Glutamatergic neuron (in vitro differentiated cells): ENCODE measurements at regions not wholly inside any gene's neighbourhood (a gene's known extent, or its start where the extent isn't known, plus 50 kb on each side); places are given as distances from the start of the nearest gene placed in this dataset.
"Not testable (repeated sequence)": the region's sequence is repeated elsewhere in the genome, so short reads cannot be mapped to it uniquely, and the experiment has no call there.

Experiments
- DNase-seq: peaks from one replicate; pipeline ENCODE4 v3.0.0; 2022
- H3K27ac Mint-ChIP-seq: one replicate; pipeline ENCODE4 v1.8.0; 2020; ENCODE audit warnings: mild to moderate bottlenecking, mixed read lengths, inconsistent platforms; ENCODE audit not compliant: unreplicated experiment
- H3K27me3 Mint-ChIP-seq: one replicate; pipeline ENCODE4 v1.8.0; 2020; ENCODE audit warnings: mild to moderate bottlenecking, moderate library complexity, mixed read lengths, inconsistent platforms; ENCODE audit not compliant: unreplicated experiment
- H3K36me3 Mint-ChIP-seq: one replicate; pipeline ENCODE4 v1.8.0; 2020; ENCODE audit warnings: mild to moderate bottlenecking, mixed read lengths, inconsistent platforms; ENCODE audit not compliant: unreplicated experiment
- H3K4me1 Mint-ChIP-seq: one replicate; pipeline ENCODE4 v1.8.0; 2020; ENCODE audit warnings: mild to moderate bottlenecking, low read depth, mixed read lengths, inconsistent platforms; ENCODE audit not compliant: unreplicated experiment
- H3K4me3 Mint-ChIP-seq: one replicate; pipeline ENCODE4 v1.8.0; 2020; ENCODE audit warnings: mild to moderate bottlenecking, mixed read lengths, inconsistent platforms; ENCODE audit not compliant: unreplicated experiment
- H3K9me3 Mint-ChIP-seq: one replicate; pipeline ENCODE4 v1.8.0; 2020; ENCODE audit warnings: mild to moderate bottlenecking, moderate library complexity, mixed read lengths, inconsistent platforms; ENCODE audit not compliant: unreplicated experiment
- TF ChIP-seq, protein P1 (sequence below): fragments of 200-600 bp; sonication (generic); IDR thresholded peaks from one replicate; pipeline ENCODE4 v1.5.0; 2021; ENCODE audit not compliant: partially characterized antibody, unreplicated experiment

DNA sequence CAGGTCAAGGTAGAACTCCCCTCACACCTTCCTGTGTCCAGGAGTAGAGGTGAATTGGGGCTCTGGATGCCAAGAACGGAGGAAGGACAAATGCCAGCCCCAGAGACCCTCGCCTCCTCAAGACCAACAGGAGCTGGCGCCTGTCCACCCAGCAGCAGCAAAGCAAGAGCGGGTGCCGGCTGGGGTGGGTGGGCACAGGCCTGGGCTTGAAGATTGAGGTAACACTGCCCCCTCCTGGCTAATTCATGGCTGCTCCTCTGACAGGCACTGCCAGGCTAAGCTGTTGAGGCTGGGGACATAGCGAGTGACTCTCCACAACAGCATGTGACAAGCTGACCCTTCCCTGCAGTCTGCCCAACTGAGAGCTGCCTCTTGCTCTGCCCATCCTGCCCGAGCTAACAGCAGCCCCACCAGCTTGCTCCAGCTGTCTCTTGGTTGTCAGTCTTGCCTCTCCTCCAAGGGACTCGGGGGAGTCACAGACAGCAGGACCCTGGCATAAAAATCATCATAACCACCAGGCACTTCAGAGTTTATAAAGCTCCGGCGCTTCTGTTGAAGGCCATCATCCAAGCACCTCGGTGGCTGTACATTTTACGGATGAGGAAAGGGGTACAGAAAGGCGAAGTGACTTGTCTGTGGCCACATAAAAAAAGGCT, 202.3 kb downstream of the TBC1D2B start:
- peaks cover 11% of the 10 kb centered on the region for H3K9me3 Mint-ChIP-seq
- TF ChIP-seq, protein P1, sequence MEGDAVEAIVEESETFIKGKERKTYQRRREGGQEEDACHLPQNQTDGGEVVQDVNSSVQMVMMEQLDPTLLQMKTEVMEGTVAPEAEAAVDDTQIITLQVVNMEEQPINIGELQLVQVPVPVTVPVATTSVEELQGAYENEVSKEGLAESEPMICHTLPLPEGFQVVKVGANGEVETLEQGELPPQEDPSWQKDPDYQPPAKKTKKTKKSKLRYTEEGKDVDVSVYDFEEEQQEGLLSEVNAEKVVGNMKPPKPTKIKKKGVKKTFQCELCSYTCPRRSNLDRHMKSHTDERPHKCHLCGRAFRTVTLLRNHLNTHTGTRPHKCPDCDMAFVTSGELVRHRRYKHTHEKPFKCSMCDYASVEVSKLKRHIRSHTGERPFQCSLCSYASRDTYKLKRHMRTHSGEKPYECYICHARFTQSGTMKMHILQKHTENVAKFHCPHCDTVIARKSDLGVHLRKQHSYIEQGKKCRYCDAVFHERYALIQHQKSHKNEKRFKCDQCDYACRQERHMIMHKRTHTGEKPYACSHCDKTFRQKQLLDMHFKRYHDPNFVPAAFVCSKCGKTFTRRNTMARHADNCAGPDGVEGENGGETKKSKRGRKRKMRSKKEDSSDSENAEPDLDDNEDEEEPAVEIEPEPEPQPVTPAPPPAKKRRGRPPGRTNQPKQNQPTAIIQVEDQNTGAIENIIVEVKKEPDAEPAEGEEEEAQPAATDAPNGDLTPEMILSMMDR = peak; percentile 70
- H3K4me3 Mint-ChIP-seq, H3K36me3 Mint-ChIP-seq, H3K27me3 Mint-ChIP-seq: not testable (repeated sequence)
- peak; percentile 83 for DNase-seq
- H3K4me1 Mint-ChIP-seq = peaks cover 21% of the 10 kb centered on the region
- H3K27ac Mint-ChIP-seq = peak overlapping the region; percentile 52

DNA sequence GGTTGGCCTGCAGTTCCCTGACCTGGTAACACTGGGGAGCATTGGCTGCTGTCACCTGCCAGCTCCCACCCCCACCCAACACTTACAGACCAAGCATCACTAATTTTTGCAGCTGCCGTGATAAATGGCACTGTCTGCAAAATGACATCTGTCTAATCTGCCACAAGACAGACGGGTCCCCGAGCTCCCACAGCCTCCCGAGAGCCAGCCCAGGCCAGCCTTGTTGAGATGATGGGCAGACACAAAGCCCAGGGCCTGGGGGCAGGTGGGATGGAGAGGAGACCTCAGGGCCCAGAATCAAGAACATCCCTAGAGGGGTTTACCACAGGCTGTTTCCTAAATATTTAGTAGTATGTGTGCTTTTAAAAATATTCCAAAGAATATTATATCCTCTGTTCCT, 203.4 kb downstream of the TBC1D2B start:
- Mint-ChIP-seq H3K36me3 (no peaks in the 10 kb centered on the region), H3K9me3 (peaks cover 11% of the 10 kb centered on the region), H3K4me1 (peaks cover 20% of the 10 kb centered on the region), H3K27me3 (peaks cover 6% of the 10 kb centered on the region), H3K27ac (peak overlapping the region; percentile 80), H3K4me3 (peak overlapping the region; percentile 52)
- TF ChIP-seq, protein P1 = no peak
- peak; percentile 65 for DNase-seq

DNA sequence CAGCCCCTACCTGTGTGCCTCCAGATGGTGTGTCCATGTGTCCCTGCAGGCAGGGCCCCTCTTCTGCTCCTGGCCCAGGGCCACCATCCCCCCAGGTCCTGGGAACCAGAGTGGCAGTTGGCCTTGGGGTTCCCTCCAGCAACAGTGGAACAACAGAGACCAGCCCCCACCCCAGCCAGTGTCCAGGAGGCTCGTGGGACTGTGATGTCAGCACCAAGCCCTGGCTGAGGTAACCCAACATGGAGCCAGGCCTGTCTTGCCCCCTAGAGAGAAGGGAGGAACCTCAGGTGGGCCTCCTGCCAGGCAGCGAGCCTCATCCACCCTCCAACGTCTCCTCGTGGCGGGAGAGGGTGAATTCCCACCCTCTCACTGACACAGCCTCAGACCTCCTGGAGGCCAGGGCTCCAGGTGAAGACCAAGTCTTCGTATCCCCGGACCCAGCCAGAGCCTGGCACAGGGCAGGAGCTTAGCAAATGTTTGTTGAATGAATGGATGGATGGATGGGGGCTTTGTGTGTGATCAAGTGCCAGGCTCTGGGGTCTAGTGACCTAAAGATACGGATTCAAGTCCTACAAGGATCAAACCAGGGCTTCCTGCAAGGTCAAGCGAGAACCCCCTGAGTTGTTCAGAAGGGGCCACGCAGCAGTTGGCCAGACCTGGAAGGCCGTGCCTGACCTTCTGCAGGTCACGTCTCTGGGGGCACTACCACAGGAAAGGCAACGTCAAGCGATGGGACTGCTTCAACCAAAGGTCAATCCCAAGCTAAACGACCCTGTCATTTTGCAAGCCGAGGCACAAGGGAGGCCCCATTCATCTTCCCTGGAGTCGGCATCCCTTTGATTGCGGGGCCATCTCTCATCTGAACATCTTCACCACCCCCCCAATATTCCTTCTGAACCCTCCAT, 204.7 kb downstream of the TBC1D2B start:
- H3K4me1 Mint-ChIP-seq = peaks cover 20% of the 10 kb centered on the region
- not testable (repeated sequence) for H3K27ac Mint-ChIP-seq, H3K27me3 Mint-ChIP-seq, DNase-seq, H3K36me3 Mint-ChIP-seq, H3K4me3 Mint-ChIP-seq
- peaks cover 11% of the 10 kb centered on the region for H3K9me3 Mint-ChIP-seq

DNA sequence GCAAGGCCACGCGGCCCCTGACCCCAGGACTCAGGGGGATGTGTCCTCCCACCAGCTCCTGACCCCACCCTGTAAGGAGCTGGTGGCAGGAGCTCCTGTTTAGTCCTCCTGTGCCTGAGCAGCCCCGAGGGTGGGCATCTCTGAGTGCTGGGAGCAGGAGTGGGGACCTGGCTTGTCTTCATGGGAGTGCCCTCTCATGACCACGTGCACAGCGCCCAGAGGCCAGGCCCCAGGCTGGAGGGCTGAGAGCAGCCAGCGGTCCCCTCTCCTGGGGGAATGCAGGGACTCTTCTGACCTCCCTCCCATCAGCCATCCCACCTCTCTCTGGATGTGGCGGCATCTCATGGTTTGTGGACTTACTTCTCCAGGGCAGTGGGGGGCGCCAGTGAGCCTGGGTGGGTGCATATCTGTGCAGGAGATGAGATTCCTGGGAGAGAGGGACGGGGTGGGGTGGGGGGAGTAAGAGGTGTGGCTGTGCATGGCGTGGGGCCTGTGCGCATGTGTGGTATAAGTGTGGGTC, 205.6 kb downstream of the TBC1D2B start:
- Mint-ChIP-seq H3K27me3 (peaks cover 11% of the 10 kb centered on the region), H3K27ac (no peak overlapping the region), H3K36me3 (no peaks in the 10 kb centered on the region), H3K9me3 (peaks cover 11% of the 10 kb centered on the region), H3K4me1 (peaks cover 23% of the 10 kb centered on the region), H3K4me3 (no peak overlapping the region)
- peak; percentile 52 for DNase-seq
- TF ChIP-seq, protein P1 = peak; percentile 36

DNA sequence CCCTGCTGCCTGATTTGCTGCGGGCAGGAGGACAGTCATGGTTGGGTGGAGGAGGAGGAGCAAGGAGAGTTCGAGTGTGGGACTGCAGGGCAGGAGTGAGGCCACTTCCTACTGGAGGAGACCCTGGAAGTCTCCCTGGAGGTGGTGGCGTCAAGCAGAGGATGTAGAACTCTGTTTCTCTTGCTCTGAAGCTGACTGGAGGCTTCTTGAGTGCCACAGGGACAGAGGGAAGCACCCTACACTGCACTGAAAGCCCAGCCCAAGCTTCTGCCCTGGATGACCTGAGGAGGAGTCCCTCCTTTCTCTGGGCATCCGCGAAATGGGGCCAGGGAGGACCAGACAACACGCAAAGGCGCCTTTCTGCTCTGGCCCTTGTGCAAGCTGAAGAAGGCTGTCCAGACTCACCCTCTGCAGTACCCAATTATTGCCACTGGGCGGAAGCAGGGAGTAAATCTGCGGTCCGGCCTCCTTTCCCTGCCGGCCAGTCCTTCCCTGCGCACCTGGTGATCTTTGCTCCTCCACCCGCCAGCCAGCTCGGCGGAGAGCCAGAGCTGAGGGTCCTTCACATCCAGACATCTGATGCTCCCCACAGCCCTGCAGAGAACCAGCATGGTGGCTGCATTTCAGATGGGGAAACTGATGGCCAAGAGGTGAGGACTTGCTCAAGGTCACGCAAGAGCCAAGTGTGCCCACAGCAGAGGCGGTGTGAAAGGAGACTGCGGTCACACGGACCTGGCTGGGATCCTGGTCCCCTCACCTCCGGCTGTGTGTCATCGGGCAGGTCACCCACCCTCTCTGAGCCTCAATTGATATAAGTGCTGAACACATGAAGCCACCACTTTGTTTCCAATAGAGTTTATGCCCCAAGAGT, 207.1 kb downstream of the TBC1D2B start:
- H3K4me3 Mint-ChIP-seq = no peak overlapping the region
- TF ChIP-seq, protein P1 = peak; percentile 91
- DNase-seq = peak; percentile 89
- peaks cover 22% of the 10 kb centered on the region for H3K4me1 Mint-ChIP-seq
- no peaks in the 10 kb centered on the region for H3K36me3 Mint-ChIP-seq
- H3K9me3 Mint-ChIP-seq = peaks cover 9% of the 10 kb centered on the region
- no peak overlapping the region for H3K27ac Mint-ChIP-seq
- H3K27me3 Mint-ChIP-seq = peaks cover 11% of the 10 kb centered on the region
